Pons (tissue), 1 donor: ENCODE measurements at regions not wholly inside any gene's neighbourhood (a gene's known extent, or its start where the extent isn't known, plus 50 kb on each side); places are given as distances from the start of the nearest gene placed in this dataset.
A peak's percentile ranks its signal among the peaks of the same experiment; 100 is the strongest.

ENCODE experiments used
- DNase-seq: peaks from one replicate; pipeline ENCODE4 v3.0.0-alpha.2; 2016; ENCODE audit warnings: low spot score

- no peak for DNase-seq
These were observed 132.0 kb upstream of the WWC1 start for GRCh38 chr5:168159425-168159824.

- DNase-seq, result no peak
These were observed 129.0 kb upstream of the WWC1 start for GRCh38 chr5:168162464-168162863.

GRCh38 chr5:168163966-168164365 is 127.5 kb upstream of the WWC1 start:
- DNase-seq, result no peak

GRCh38 chr5:168165221-168165914 is 126.1 kb upstream of the WWC1 start:
- DNase-seq, result peak; percentile 69

GRCh38 chr5:168165977-168166376 is 125.5 kb upstream of the WWC1 start:
- no peak for DNase-seq

DNA sequence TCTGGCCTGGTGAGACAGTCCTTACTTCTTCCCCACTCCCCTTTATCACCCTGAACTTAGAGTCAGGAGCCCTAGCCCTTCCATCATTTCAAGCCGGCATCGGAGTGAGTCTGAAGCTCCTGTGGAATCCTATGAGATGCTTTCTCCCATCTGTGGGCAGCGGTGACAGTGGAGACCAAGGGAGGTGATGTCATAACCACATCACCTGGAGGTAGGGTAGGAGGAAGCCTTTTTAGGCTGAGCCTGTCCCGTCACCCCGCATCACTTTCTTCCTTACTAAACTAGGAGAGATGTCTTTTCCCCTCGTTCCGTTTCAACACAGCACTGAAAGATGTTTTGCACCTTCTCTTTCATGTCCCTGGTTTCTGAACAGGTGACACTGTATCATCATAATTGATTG is 124.1 kb upstream of the WWC1 start:
- DNase-seq, result no peak

DNA sequence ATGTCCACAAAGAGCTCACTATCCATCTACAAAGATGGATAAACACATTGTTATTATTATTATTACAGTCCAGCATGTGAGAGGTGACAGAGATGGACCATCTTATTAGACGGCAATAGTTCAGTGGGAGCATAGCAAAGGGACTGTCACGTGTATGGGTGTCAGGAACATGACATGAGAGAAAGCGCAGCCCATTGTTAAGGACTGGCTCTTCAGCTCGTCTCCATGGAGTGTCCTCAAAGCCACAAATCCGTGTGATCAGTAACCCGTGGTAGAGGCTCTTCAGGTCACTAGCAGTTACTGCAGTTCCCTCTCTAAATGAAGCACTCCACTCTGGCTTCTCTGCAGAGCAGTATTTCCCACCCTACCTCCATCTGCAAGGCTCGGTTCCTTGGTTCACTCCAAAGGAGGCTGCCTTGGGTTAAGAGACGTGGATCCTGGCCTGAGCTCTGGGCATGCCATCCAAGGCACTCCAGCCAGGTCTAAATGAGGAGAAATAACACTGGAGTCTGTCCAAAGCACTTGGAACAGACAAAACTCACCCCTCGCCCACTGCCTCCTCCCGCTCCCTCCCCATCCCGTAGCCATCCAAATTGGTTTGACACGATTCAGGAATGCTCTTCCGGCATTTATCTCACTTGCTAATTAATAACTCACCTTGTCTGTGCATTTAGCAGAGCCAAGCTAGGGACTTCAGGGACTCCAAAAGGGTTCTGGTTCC is 122.3 kb upstream of the WWC1 start:
- DNase-seq, result no peak

- DNase-seq, result no peak
These were observed 121.7 kb upstream of the WWC1 start for GRCh38 chr5:168169791-168170190.

DNA sequence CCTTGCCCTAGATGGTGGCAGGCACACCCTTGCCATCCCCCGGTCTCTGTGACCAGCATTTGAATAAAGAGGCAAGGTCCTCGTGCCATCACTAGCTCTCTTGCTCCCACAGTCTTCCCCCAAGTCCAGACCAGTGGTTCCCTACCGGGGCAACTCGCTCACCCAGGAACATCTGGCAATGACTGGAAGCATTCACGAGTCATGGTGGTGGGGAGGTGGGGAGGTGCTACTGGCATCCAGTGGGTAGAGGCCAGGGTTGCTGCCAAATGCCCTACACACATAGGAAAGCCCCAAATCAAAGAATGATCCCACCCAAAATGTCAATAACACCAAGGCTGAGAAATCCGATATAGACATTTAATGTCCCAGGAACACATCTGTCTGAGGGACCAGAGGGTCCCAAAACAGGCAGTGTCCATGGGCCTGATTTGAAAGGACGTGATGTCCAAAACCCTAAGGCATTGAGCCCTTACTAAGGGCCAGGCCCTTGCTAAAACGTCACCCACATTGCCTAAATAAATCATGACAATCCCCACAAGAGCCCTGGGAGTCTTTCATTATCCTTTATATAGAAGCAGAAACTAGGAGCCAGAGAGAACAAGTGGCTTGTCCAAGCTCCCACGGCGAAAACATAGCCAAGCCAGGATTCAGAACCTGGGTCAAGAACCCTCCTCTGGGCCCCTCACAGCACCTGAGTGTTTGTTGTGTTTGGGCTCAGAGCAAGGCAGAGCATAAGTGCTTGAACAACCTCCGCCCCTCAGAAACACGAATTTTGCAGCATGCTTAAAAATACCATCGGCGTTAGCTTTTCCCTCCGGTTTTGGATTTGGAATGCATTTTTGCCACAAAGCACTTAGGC is 119.3 kb upstream of the WWC1 start:
- DNase-seq, result no peak

GRCh38 chr5:168172760-168173223 is 118.7 kb upstream of the WWC1 start:
- DNase-seq, result no peak

GRCh38 chr5:168174376-168174775 is 117.1 kb upstream of the WWC1 start:
- no peak for DNase-seq

GRCh38 chr5:168176251-168176650 is 115.2 kb upstream of the WWC1 start:
- no peak for DNase-seq

GRCh38 chr5:168176941-168177340 is 114.5 kb upstream of the WWC1 start:
- DNase-seq, result no peak

DNA sequence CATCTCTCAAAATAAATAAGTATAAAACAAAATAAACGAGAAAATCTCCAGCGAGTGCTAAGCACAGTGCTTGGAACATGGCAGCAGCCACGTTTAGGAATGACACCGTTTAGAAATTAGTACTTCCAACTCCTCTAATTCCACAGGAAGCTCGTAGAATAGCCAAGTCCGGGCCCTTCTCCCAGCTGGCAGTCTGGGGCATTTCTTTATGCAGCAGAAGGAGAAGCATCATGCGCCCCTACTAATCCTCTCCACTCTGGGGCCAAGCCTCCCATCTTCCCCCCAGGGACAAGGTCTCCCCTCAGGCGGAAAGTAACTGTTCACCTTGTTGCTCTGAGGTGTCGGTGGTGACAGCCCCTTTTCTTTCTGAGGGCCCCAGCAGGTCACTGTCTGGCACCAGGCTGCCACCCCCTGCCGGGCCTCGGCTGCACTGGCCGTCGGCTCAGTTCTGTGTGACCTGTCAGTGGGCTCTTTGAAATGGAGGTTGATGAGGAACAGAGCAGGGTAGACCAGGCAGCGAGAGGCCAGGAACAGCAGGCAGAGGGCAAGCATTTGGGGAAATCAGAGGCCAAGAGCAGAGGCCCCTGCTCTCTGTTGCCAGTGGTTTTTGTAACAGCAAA is 113.5 kb upstream of the WWC1 start:
- no peak for DNase-seq

- no peak for DNase-seq
These were observed 112.3 kb upstream of the WWC1 start for GRCh38 chr5:168179192-168179593.

DNA sequence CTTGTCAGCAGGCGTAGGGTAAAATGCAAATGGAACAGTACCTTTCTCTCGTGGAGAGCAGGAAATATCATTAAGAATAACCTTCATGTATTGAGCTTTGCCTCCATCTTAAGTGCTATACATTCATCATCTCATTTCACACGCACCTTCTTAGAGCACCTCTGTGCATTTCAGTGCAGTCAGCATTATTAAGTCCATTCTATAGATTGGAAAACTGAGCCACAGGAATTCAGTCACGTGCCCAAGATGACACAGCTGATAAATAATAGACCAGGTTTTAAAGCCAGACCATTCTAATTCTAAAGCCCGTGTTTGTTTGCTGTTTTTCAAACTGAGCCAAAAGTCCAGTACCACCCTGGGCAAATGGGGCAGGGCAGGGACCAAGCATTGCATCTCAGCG is 109.2 kb upstream of the WWC1 start:
- no peak for DNase-seq

DNA sequence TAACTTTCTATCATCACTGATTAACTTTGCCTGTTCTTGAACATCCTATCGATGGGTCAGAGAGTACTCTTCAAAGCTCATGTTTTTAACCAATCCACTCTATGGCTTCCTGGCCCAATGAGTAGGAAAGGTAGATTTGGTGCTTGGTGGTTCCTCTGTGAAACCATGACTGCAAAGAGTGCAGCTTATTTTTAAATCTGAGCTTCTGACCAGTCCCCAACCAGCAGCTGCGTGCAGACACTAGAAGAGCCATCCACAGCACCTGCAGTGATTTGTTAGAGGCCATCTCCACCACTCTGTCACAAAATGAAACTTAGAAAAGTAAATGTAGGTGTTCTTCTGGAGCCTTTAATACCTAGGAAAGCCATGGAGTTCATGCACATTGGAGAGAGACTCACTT is 107.3 kb upstream of the WWC1 start:
- DNase-seq, result no peak

DNA sequence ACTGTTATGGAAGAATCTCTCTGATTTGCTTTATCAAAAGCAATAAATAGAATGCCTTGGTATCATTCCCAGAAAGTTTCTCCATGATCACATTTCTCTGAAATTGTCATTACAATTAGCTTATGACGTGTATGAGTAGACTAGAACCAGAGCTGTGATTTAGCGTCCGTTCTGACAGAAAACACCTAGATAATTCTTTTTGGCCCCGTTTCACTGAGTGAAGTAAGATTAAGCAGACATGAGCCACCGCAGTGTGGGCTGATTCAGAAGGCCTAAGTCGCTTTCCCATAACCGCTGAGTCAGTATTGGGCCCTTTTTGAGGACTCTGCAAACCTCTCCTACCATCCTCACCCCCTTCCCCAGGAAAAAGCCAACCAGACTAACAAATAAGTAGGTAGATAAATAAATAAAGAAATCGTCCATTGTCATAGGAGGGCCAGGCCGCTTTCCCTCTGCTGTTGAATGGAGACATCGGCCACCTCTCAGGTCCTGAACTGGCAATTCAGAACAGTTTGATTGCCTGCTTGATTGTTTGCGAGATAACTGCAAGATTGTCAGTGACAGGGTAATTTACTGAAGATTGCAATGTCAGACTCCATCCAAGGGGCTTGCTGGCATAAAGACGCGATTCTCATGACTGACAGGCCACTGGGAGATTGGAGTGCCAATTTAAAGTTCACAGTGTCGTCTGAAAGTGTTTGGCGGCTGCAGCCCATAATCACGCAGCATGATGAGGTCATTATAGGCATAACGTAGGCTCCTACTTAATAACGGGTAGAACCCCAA is 105.0 kb upstream of the WWC1 start:
- DNase-seq, result no peak

DNA sequence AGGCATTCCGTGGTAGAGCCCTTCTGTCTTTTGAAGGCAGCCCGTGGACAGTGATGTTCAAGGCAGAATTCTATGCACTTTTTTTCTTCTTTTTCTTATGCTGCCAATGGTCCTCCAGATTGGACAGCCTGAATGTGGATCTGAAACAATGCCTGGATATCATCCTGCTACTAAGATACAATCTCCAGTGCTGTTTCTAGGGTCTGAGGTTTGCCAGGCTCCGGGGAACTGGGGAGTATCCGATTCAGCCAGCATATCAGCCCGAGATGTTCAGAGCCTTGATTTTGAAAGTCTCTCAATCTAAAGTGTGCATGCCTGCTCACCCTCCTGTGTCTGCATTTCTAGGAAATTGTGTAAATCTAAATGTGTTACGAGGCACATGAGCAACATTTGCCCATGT is 103.8 kb upstream of the WWC1 start:
- no peak for DNase-seq

- no peak for DNase-seq
These were observed 103.3 kb upstream of the WWC1 start for GRCh38 chr5:168188182-168188581.

DNA sequence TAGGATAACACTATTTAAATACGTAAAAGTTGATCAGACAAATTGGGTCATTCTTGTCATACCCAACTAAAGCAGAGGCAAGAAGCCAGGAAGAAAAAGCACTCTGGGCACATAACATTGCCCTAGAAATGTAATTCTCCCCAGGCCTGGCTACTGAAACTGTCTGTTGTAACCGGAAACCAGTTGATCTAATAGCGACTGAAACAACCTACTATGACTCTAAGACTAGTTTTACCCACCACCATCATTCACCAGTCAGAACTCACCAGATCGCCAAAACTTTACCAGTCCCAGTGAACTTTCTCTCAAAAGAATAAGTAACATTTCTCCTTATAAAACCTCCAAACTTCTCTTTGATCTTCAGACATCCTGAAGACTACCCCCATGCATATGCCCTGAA is 99.3 kb upstream of the WWC1 start:
- no peak for DNase-seq
